HG03520 (cell line): ENCODE measurements at regions not wholly inside any gene's neighbourhood (a gene's known extent, or its start where the extent isn't known, plus 50 kb on each side); places are given as distances from the start of the nearest gene placed in this dataset.

Source experiments
- ATAC-seq: cut with Tn5 transposase; IDR thresholded peaks from one replicate; pipeline ENCODE4 v1.9.1; 2021; ENCODE audit warnings: mild to moderate bottlenecking, moderate library complexity; ENCODE audit not compliant: unreplicated experiment

GRCh38 chr3:35946854-35947515, 307.7 kb downstream of the ARPP21 start:
- peak; percentile 20 for ATAC-seq

GRCh38 chr3:35950021-35950420, 310.7 kb downstream of the ARPP21 start:
- no peak for ATAC-seq

GRCh38 chr3:35954413-35954812, 315.1 kb downstream of the ARPP21 start:
- no peak for ATAC-seq

GRCh38 chr3:35965908-35966307, 326.6 kb downstream of the ARPP21 start:
- no peak for ATAC-seq

GRCh38 chr3:35966629-35967464, 327.5 kb downstream of the ARPP21 start:
- no peak for ATAC-seq

- ATAC-seq = no peak
These were observed 328.8 kb downstream of the ARPP21 start for GRCh38 chr3:35968043-35968622.

- no peak for ATAC-seq
These were observed 330.1 kb downstream of the ARPP21 start for GRCh38 chr3:35969406-35969805.

GRCh38 chr3:35970793-35971192, 331.5 kb downstream of the ARPP21 start:
- ATAC-seq = no peak

GRCh38 chr3:35971686-35972085, 332.4 kb downstream of the ARPP21 start:
- ATAC-seq = no peak

- no peak for ATAC-seq
These were observed 335.5 kb downstream of the ARPP21 start for GRCh38 chr3:35974872-35975271.

GRCh38 chr3:35986161-35986560, 346.8 kb downstream of the ARPP21 start:
- no peak for ATAC-seq

- no peak for ATAC-seq
These were observed 348.1 kb downstream of the ARPP21 start for GRCh38 chr3:35987386-35987785.

- ATAC-seq = no peak
These were observed 352.7 kb downstream of the ARPP21 start for GRCh38 chr3:35992041-35992440.

- ATAC-seq = no peak
These were observed 368.5 kb upstream of the STAC start for GRCh38 chr3:36011791-36012190.

- ATAC-seq = no peak
These were observed 366.9 kb upstream of the STAC start for GRCh38 chr3:36013425-36013824.

GRCh38 chr3:36025232-36025631, 355.1 kb upstream of the STAC start:
- no peak for ATAC-seq

- no peak for ATAC-seq
These were observed 347.9 kb upstream of the STAC start for GRCh38 chr3:36032180-36033047.

- no peak for ATAC-seq
These were observed 321.8 kb upstream of the STAC start for GRCh38 chr3:36058404-36059030.

- ATAC-seq = no peak
These were observed 319.4 kb upstream of the STAC start for GRCh38 chr3:36060950-36061349.

GRCh38 chr3:36063992-36064391, 316.3 kb upstream of the STAC start:
- ATAC-seq = no peak

- ATAC-seq = no peak
These were observed 315.0 kb upstream of the STAC start for GRCh38 chr3:36065321-36065720.
